K562 (cell line): ENCODE measurements at regions not wholly inside any gene's neighbourhood (a gene's known extent, or its start where the extent isn't known, plus 50 kb on each side); places are given as distances from the start of the nearest gene placed in this dataset.

ENCODE experiments used
- MGA ChIP-seq: fragments of 450-650 bp; IDR thresholded peaks from 2 replicates; pipeline ENCODE4 v1.6.1; 2016; ENCODE audit warnings: mild to moderate bottlenecking, moderate library complexity
- NFATC3 ChIP-seq: fragments of 450-650 bp; IDR thresholded peaks from 2 replicates; pipeline ENCODE4 v1.6.1; 2017; ENCODE audit warnings: mild to moderate bottlenecking
- RCOR1 ChIP-seq, 2 experiments: IDR thresholded peaks; 2 replicates each; pipeline ENCODE4 v1.6.1; 2012; ENCODE audit warnings: low read depth in 2 of 2, low read length in 2 of 2, borderline replicate concordance in 1 of 2, improper control_type of control experiment in 1 of 2
- TAL1 ChIP-seq: fragments of 450-650 bp; IDR thresholded peaks from 2 replicates; pipeline ENCODE4 v1.6.1; 2016; ENCODE audit warnings: mild to moderate bottlenecking
- ZNF696 ChIP-seq: fragments of 250-450 bp; sonication (Bioruptor Pico); conservative IDR thresholded peaks from 2 replicates; pipeline ENCODE4 v1.4.0; 2020; ENCODE audit warnings: mild to moderate bottlenecking, moderate library complexity

GRCh38 chr2:36058953-36059352 lies 296.6 kb upstream of the CRIM1 start:
- TF ChIP-seq RCOR1 (IDR thresholded peaks at IDR 0.05; ENCODE audit: borderline replicate concordance in 1 of 2, low read depth in 2 of 2, low read length in 2 of 2) = no peak
- TF ChIP-seq MGA = no peak
- TF ChIP-seq NFATC3 = no peak
- TF ChIP-seq TAL1 = no peak
- no peak for TF ChIP-seq ZNF696 (CRISPR knock-in tag)
